Panc1 (cell line): ENCODE measurements at regions not wholly inside any gene's neighbourhood (a gene's known extent, or its start where the extent isn't known, plus 50 kb on each side); places are given as distances from the start of the nearest gene placed in this dataset.

ENCODE experiments used
- ATAC-seq: fragments of 200-7000 bp; cut with Tn5 transposase; 2 replicates; pipeline ENCODE4 v1.9.1; 2020; ENCODE audit warnings: mild to moderate bottlenecking, moderate library complexity
- BruUV-seq: library from RNA; stranded (reverse); fragments of 400-500 nt; replicated peaks from 2 replicates; lab custom pipeline; 2021; lab: Mats Ljungman, UMichigan
- CTCF ChIA-PET: fragments of 300-600 bp; sonication (Branson Sonifier 250); formaldehyde crosslinking; loops from one replicate; lab custom pipeline; 2022; ENCODE audit warnings: antibody characterized with exemption; lab: Charles Lee
- POLR2A ChIA-PET: fragments of 300-600 bp; sonication (Branson Sonifier 250); formaldehyde crosslinking; loops from one replicate; lab custom pipeline; 2022; ENCODE audit warnings: antibody characterized with exemption; lab: Charles Lee
- DNase-seq: peaks from one replicate; pipeline ENCODE4 v3.0.0-alpha.2; 2010; ENCODE audit warnings: low read depth, low spot score
- H3K27ac ChIP-seq: 2 replicates; pipeline ENCODE4 v1.5.1; 2011; ENCODE audit warnings: mild to moderate bottlenecking, low read length, inconsistent platforms
- H3K27me3 ChIP-seq: fragments of 200-500 bp; sonication (Bioruptor generic); 2 replicates; pipeline ENCODE4 v1.6.0; 2014; ENCODE audit warnings: low read length, inconsistent platforms; ENCODE audit not compliant: control insufficient read depth, insufficient read depth
- H3K36me3 ChIP-seq: fragments of 200-500 bp; sonication (Bioruptor generic); 2 replicates; pipeline ENCODE4 v1.5.1; 2014; ENCODE audit warnings: inconsistent platforms, mild to moderate bottlenecking, low read length, moderate library complexity; ENCODE audit not compliant: control insufficient read depth, insufficient read depth
- H3K4me1 ChIP-seq: 2 replicates; pipeline ENCODE4 v1.5.1; 2011; ENCODE audit warnings: inconsistent platforms, mild to moderate bottlenecking, low read length, moderate library complexity; ENCODE audit not compliant: control insufficient read depth, insufficient read depth
- H3K4me3 ChIP-seq, 2 experiments: 2 replicates each; pipeline ENCODE4 v1.5.1; 2011 to 2012; ENCODE audit warnings: low read depth in 2 of 2, low read length in 2 of 2, mild to moderate bottlenecking in 2 of 2, inconsistent platforms in 1 of 2, moderate library complexity in 1 of 2
- H3K9me3 ChIP-seq: fragments of 200-500 bp; sonication (Bioruptor generic); 2 replicates; pipeline ENCODE4 v1.5.1; 2014; ENCODE audit warnings: low read depth, mild to moderate bottlenecking, inconsistent platforms, low read length, moderate library complexity; ENCODE audit not compliant: control insufficient read depth, insufficient read depth
- CTCF ChIP-seq: fragments of 450-650 bp; IDR thresholded peaks from 2 replicates; pipeline ENCODE4 v1.5.1; 2017; ENCODE audit warnings: mild to moderate bottlenecking
- POLR2AphosphoS5 ChIP-seq: IDR thresholded peaks from 2 replicates; pipeline ENCODE4 v1.6.1; 2012; ENCODE audit warnings: mild to moderate bottlenecking, low read depth, low read length, moderate library complexity
- REST ChIP-seq, 2 experiments: IDR thresholded peaks; 2 replicates each; pipeline ENCODE4 v1.6.1; 2011 to 2012; ENCODE audit warnings: low read depth in 2 of 2, control low read depth in 1 of 2, low read length in 1 of 2, mild to moderate bottlenecking in 1 of 2, moderate library complexity in 1 of 2; ENCODE audit not compliant: insufficient read depth in 1 of 2
- SIN3A ChIP-seq: IDR thresholded peaks from 2 replicates; pipeline ENCODE4 v1.6.1; 2012; ENCODE audit warnings: low read depth, mild to moderate bottlenecking, low read length, moderate library complexity, borderline replicate concordance; ENCODE audit not compliant: insufficient read depth
- TCF7L2 ChIP-seq: IDR thresholded peaks from 2 replicates; pipeline ENCODE4 v1.6.1; 2011; ENCODE audit warnings: mild to moderate bottlenecking, low read depth, low read length, inconsistent platforms
- in situ Hi-C: cut with HindIII; loops from 2 replicates; pipeline ENCODE4 v1.10.0; 2016; ENCODE audit warnings: low sequenced_read_pairs, low pct_unique_long_range_greater_than_20kb
- intact Hi-C: fragments of 100-400 bp; cut with micrococcal nuclease; formaldehyde crosslinking; loops from one replicate; pipeline ENCODE4 v1.10.0; 2022; ENCODE audit not compliant: unreplicated experiment

GRCh38 chr14:98168211-98168985 is 1103.6 kb downstream of the BCL11B start:
- no peak for ATAC-seq
- CTCF ChIA-PET: no interaction called here
- intact Hi-C loops: no loop called here

GRCh38 chr14:98169170-98169587 is 1102.8 kb downstream of the BCL11B start:
- POLR2A ChIA-PET: no interaction called here
- CTCF ChIA-PET: no interaction called here
- H3K4me1 ChIP-seq: no peaks in the 10 kb centered on the region
- H3K27ac ChIP-seq: no peak overlapping the region
- ATAC-seq (no peak), DNase-seq (no peak)
- H3K27me3 ChIP-seq: no peaks in the 10 kb centered on the region
- H3K36me3 ChIP-seq: no peaks in the 10 kb centered on the region
- intact Hi-C loops (no loop called here), in situ Hi-C loops (no loop called here)
- H3K4me3 ChIP-seq: no peak overlapping the region
- H3K9me3 ChIP-seq: no peaks in the 10 kb centered on the region
- BruUV-seq: no TSS peak
- TF ChIP-seq SIN3A: no peak
- no peak for TF ChIP-seq REST (IDR thresholded peaks at IDR 0.05; ENCODE audit: insufficient read depth in 1 of 2, low read depth in 2 of 2, low read length in 1 of 2)
- no peak for TF ChIP-seq POLR2AphosphoS5
- no peak for TF ChIP-seq CTCF
- TF ChIP-seq TCF7L2: no peak

More at GRCh38 chr14:98168211-98168985, 1103.6 kb downstream of the BCL11B start:
- no peaks in the 10 kb centered on the region for H3K36me3 ChIP-seq
- no peak overlapping the region for H3K27ac ChIP-seq
- DNase-seq: no peak
- in situ Hi-C loops: no loop called here
- no peaks in the 10 kb centered on the region for H3K4me1 ChIP-seq
- no TSS peak for BruUV-seq
- no peak for TF ChIP-seq CTCF
- TF ChIP-seq SIN3A: no peak
- TF ChIP-seq POLR2AphosphoS5: no peak
- POLR2A ChIA-PET: no interaction called here
- no peak overlapping the region for H3K4me3 ChIP-seq
- no peaks in the 10 kb centered on the region for H3K9me3 ChIP-seq
- H3K27me3 ChIP-seq: no peaks in the 10 kb centered on the region
